ENCODE measurements at regions not wholly inside any gene's neighbourhood (a gene's known extent, or its start where the extent isn't known, plus 50 kb on each side); places are given as distances from the start of the nearest gene placed in this dataset.

GRCh38 chr14:89014569-89014850 lies 190.1 kb downstream of the TTC8 start:
- DNase-seq (ENCODE audit: low read depth) = no peak

GRCh38 chr14:89015016-89015415 lies 190.6 kb downstream of the TTC8 start:
- no peak for DNase-seq (ENCODE audit: low read depth)

DNA sequence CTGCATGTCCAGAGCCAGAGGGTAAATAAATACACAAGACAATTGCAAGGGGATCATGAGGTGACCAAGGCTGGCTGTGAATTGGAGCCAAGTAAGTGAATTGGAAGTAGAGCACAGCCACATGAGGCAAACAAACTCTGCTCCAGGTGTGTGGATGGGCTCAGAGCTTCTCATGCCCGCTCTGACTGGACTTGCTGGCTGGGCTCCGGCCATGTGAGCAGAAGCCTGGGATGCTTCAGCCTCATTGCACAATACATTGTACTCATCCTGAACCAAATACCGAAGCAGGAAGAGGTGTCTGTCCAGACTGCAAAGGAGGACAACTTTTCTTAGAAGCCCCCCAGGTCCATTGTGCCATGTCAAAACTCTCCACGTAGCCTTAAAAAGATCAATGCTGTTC lies 193.0 kb downstream of the TTC8 start:
- DNase-seq (ENCODE audit: low read depth) = no peak

- no peak for DNase-seq (ENCODE audit: low read depth)
Observed at GRCh38 chr14:89022274-89022673, 197.8 kb downstream of the TTC8 start.

- no peak for DNase-seq (ENCODE audit: low read depth)
Observed at GRCh38 chr14:89024691-89025090, 200.2 kb downstream of the TTC8 start.

DNA sequence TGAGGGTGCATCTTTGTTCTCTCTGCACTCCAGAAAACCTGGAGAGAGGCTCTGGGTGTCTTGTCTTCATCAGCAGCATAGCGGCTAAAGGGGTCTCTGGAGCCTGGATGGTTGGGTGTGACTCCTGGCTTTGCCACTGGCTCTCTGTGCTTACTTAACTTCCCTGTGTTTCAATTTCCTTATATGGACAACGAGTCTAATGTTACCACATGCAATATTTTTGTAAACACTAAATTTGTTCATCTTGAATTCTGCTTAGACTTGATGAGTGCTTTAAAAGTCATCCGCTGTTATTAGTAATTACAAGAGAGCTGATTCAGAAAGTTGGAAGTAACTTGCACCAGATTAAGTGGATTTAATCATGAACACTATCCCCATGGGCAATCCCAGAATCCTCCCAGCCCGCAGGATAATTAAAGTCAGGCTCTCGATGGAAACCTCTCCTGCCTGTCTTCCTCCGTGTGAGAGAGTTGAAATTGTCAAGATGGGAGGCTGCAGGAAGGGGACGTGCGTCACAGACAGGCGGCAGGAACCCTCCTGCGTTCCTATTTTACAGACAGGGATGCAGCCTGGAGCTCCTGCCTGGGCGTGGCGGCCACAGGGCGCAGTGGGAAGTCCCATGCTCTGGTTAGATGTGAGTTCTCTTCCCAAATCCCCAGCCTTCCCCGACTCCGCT lies 201.2 kb downstream of the TTC8 start:
- DNase-seq (ENCODE audit: low read depth) = no peak

GRCh38 chr14:89027097-89027740 lies 202.8 kb downstream of the TTC8 start:
- peak; percentile 40 for DNase-seq (ENCODE audit: low read depth)

GRCh38 chr14:89028462-89029134 lies 204.1 kb downstream of the TTC8 start:
- DNase-seq (ENCODE audit: low read depth) = no peak

- DNase-seq (ENCODE audit: low read depth) = no peak
Observed at GRCh38 chr14:89029961-89030694, 205.7 kb downstream of the TTC8 start.

- DNase-seq (ENCODE audit: low read depth) = no peak
Observed at GRCh38 chr14:89030921-89031320, 206.5 kb downstream of the TTC8 start.

DNA sequence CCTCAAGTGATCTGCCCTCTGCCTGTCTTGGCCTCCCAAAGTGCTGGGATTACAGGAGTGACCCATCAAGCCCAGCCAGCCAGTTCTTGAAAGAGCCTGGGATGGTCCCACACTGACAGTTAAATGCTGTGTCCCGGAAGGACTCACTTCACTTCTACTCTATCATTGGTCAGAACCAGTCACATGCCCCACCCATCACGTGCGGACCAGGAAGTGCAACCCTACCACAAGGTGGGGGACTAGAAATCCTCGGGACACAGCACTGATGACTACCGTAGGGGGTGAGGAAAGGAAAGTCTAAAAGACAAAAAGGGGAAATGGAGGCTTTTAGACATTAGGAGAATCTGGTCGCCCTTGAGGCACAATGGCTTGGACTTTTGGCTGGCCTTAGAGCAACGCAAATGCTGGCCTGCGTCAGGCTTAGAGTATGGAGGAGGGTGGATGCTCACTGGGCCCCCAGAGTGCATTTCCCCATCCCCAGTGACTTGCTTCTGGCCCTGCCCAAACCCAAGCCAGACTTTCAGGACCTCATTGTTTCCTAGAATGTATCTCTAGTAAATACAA lies 207.7 kb downstream of the TTC8 start:
- DNase-seq (ENCODE audit: low read depth) = no peak

GRCh38 chr14:89033756-89034155 lies 209.3 kb downstream of the TTC8 start:
- no peak for DNase-seq (ENCODE audit: low read depth)

- DNase-seq (ENCODE audit: low read depth) = no peak
Observed at GRCh38 chr14:89036371-89036770, 211.9 kb downstream of the TTC8 start.

- no peak for DNase-seq (ENCODE audit: low read depth)
Observed at GRCh38 chr14:89037065-89037464, 212.6 kb downstream of the TTC8 start.

- DNase-seq (ENCODE audit: low read depth) = no peak
Observed at GRCh38 chr14:89040080-89040459, 215.6 kb downstream of the TTC8 start.

DNA sequence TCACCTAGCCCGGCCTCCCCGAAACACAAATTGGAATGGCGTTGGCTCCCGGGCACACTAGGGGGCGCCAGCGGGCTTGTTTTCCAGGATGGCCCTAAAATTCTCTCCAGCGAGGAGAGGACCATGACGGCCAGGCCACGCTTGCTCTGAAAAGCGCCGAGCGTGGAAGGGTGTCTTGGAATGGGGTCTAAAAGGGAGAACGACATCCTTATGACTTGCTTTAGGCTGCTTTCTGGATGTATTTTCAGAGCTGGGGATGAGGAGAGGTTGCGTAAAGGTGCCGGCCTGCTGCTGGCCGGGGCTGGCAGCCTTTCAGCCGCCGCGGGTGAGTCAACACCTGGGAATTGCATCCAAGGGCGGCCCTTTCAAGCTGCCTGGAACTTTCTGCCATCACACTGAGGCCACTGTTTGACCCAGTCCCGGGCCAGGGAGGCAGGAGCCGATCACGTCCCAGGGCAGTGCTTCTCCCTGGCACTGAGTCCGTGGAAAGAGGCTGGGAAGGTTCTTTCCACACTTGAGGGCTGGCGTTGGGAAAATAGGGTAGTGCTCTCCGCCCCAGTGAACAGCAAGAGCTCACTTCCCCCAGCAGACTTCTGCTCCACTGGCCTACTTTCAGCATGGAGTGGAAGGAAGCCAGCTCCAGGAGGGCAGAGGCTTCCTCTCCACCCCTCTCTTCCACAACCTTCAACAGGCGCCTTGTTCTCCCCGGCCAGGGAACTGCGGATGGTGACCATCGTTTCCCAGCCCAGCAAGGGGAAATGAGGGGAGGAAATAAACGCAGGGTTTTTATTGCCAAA lies 216.2 kb downstream of the TTC8 start:
- DNase-seq (ENCODE audit: low read depth) = peak; percentile 84

GRCh38 chr14:89041257-89041582 lies 216.8 kb downstream of the TTC8 start:
- DNase-seq (ENCODE audit: low read depth) = peak; percentile 2

DNA sequence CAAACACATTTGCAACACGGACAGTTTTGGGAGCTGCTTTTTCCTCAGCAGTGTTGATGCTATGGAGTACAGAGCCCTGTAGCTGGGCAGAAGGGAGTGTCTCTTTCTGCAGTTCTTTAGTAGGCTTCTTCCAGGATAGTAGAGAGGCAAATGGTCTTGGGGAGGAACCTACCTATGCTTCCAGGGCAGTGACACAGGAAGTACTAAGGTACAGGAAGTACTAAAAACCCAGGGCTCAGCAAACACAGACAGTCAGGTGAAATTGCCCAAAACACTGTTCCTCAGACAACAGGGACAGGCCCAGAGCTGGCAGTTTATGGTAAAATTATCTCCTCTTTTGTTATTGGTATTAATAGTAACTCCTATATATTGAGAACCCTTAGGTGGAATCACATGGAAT lies 217.6 kb downstream of the TTC8 start:
- no peak for DNase-seq (ENCODE audit: low read depth)

DNA sequence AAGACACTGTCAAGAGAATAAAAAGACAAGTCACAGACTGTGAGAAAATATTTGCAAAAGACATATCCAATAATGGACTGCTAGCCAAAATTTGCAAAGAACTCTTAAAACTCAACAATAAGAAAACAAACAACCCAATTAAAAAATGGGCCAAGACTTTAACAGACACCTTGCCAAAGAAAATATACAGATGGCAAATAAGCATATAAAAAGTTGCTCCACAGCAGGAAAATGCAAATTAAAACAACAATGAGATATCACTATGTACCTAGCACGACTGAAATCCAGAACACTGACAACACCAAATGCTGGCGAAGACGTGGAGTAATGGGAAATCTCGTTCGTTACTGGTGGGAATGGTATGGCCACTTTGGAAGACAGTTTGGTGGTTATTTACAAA lies 228.9 kb downstream of the TTC8 start:
- no peak for DNase-seq (ENCODE audit: low read depth)

DNA sequence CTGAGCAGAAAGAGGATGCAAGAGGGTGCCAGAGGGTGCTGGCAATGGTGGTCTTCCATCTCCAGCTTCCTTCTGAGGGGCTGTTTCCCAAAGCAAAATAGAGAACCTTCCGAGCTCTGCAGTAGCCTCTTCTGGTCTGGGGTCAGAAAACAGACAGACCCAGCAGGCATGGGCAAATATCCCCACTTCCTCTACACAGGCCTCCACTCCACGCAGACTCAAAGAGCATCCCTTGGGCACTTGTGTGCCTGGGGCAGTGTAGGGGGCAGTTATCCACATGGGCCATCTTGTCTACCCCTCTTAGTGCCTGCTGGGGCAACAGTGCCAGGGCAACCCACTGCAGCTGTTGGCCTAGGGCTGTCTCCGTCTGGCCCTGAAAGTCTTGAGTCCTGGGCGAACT lies 231.9 kb downstream of the TTC8 start:
- no peak for DNase-seq (ENCODE audit: low read depth)

DNA sequence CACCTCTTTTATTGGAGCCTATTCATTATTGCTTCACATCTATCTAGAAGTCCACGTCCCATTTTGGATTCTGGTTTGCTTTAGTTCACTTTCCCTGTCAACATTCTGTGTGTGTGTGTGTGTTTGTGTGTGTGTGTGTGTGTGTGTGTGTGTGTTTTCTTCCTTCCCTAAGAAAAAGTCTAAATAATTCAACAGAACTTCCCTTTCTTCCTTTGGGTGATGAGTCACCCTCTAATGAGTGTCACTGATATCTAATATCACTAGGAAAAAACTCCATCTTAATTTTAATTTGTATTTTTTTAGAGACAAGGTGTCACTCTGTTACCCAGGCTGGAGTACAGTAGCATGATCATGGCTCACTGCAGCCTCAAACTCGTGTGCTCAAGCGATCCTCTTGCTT lies 234.2 kb downstream of the TTC8 start:
- no peak for DNase-seq (ENCODE audit: low read depth)
